ENCODE measurements at regions not wholly inside any gene's neighbourhood (a gene's known extent, or its start where the extent isn't known, plus 50 kb on each side); places are given as distances from the start of the nearest gene placed in this dataset.
A peak's percentile ranks its signal among the peaks of the same experiment; 100 is the strongest.

DNA sequence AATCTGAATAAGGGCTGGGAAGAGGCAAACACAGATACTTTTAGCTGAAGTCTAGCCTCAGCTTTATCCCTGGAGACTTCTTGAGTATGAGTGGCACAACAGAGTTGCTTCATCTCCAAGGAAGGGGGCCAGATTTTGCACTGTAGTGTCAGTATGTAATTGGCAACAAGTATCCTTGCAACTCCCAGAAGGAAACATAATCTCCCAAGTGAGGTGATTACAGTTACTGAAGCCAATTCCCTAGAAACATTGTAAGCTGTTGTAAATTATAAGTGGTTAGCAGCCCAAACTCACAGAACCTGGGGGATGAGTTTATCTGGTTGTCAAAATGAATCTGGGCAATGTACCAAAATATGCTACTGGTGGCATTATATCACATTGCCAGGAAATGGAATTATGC, 2065.7 kb upstream of the PCDH20 start:
- no peaks in the 10 kb centered on the region for H3K9me3 ChIP-seq (ENCODE audit: low read depth)

DNA sequence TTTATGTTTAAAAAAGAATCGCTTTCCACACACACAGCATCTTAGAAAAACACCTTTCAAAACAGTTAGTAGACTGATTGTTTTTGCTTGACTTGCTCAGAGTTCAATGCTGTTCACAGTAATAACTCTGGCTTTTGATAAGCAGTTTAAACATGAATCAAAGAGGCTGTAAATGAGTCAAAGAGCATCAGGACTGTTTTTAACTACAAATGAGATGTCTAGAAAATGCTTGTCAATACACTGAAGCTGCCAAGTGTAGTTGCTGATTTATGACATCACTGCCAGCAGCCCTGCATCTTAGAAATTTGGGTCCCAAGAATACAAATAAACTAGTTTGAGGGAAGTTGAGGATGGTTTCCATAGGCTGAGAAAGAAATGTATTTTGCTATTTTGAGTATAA, 2057.1 kb upstream of the PCDH20 start:
- TF ChIP-seq, protein P1, sequence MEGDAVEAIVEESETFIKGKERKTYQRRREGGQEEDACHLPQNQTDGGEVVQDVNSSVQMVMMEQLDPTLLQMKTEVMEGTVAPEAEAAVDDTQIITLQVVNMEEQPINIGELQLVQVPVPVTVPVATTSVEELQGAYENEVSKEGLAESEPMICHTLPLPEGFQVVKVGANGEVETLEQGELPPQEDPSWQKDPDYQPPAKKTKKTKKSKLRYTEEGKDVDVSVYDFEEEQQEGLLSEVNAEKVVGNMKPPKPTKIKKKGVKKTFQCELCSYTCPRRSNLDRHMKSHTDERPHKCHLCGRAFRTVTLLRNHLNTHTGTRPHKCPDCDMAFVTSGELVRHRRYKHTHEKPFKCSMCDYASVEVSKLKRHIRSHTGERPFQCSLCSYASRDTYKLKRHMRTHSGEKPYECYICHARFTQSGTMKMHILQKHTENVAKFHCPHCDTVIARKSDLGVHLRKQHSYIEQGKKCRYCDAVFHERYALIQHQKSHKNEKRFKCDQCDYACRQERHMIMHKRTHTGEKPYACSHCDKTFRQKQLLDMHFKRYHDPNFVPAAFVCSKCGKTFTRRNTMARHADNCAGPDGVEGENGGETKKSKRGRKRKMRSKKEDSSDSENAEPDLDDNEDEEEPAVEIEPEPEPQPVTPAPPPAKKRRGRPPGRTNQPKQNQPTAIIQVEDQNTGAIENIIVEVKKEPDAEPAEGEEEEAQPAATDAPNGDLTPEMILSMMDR (IDR thresholded peaks at IDR 0.05; ENCODE audit: low read depth, low read length), result no peak
- H3K36me3 ChIP-seq, result no peaks in the 10 kb centered on the region
- H3K4me1 ChIP-seq (ENCODE audit: low read depth), result no peaks in the 10 kb centered on the region
- H3K27ac ChIP-seq, result no peak overlapping the region
- no peaks in the 10 kb centered on the region for H3K9me3 ChIP-seq (ENCODE audit: low read depth)
- no peak overlapping the region for H3K4me3 ChIP-seq
- no peak for DNase-seq (ENCODE audit: low read depth in 1 of 2, low spot score in 1 of 2)
- no peaks in the 10 kb centered on the region for H3K27me3 ChIP-seq

More for the DNA sequence above, 2065.7 kb upstream of the PCDH20 start:
- Histone ChIP-seq H3K4me1 (ENCODE audit: low read depth) (no peaks in the 10 kb centered on the region), H3K36me3 (no peaks in the 10 kb centered on the region), H3K27me3 (no peaks in the 10 kb centered on the region), H3K27ac (no peak overlapping the region), H3K4me3 (no peak overlapping the region)
- peak in 1 of 2 donors; percentile 76 for DNase-seq (ENCODE audit: low read depth in 1 of 2, low spot score in 1 of 2)
- TF ChIP-seq, protein P1 (IDR thresholded peaks at IDR 0.05; ENCODE audit: low read depth, low read length), result no peak

DNA sequence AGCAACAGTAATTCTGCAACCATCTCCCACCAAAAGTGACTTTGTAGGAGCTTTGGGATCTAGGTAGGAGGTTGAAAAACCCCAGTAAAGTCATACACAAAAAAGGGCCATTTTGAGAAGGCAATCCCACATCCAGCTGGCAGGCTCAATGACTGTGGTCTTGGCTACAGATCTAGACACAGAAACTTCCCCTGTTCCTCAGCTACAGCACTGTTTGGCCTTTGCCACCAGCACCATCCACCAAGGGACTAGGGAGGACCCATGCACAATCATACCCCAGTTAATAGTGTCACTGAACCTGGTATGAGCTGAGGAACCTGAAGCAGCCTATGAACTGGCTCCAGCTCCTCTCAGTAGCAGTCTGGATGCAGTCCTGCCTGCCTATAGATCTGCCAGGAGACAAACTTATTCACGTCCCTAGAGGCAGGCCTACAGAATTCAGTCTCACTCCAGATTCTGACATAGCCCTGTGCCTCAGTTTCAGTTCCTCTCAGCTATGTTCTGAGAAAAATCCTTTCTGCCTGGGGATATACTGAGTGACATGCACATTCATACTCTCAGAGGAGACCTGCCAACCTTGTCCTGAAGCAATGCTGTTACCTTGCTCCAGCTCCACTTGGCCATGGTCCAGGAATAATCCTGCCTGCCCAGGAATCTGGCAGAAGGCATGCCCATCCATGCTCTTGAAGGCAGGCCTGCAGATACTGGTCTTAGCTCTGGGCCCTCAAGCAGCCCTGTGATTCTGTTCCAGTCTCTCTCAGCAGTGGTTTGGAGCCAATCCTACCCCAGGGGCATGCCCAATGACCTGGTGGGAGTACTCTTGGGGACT, 2048.3 kb upstream of the PCDH20 start:
- TF ChIP-seq, protein P1 (IDR thresholded peaks at IDR 0.05; ENCODE audit: low read depth, low read length), result no peak
- no peaks in the 10 kb centered on the region for H3K9me3 ChIP-seq (ENCODE audit: low read depth)
- no peak overlapping the region for H3K4me3 ChIP-seq

DNA sequence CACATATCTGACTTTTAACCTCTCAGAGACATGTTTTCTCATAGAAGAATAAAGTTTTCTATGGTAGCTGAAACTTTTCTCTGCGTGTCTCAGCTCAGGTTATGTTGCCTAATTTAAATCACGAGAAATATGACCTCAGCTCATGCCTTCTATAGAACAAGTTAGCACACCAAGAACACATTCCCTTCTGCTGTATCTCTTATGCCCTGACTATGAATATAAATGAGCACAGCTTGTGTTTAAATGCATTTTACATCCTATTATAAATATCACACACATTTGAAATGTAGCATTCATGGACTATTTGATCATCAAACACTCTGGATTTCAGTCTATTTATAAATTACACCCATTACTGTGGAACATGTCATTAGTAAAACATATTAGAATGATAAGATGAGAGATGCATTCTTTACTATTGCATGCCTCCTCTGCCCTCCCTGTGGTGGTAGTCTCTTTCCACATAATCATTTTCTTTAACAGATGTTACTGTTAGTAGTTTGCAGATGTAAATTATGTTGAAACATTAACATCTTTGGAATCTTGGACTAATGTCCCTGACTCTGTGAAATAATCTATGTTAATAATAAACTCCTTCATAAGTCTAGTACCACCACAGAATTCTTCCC, 2044.9 kb upstream of the PCDH20 start:
- H3K27me3 ChIP-seq, result no peaks in the 10 kb centered on the region
- H3K36me3 ChIP-seq, result no peaks in the 10 kb centered on the region
- no peak overlapping the region for H3K27ac ChIP-seq
- H3K4me3 ChIP-seq, result no peak overlapping the region
- no peaks in the 10 kb centered on the region for H3K4me1 ChIP-seq (ENCODE audit: low read depth)
- TF ChIP-seq, protein P1 (IDR thresholded peaks at IDR 0.05; ENCODE audit: low read depth, low read length), result no peak
- no peak for DNase-seq (ENCODE audit: low read depth in 1 of 2, low spot score in 1 of 2)
- H3K9me3 ChIP-seq (ENCODE audit: low read depth), result no peaks in the 10 kb centered on the region

More for the DNA sequence above, 2048.3 kb upstream of the PCDH20 start:
- DNase-seq (ENCODE audit: low read depth in 1 of 2, low spot score in 1 of 2), result no peak
- H3K36me3 ChIP-seq, result no peaks in the 10 kb centered on the region
- H3K4me1 ChIP-seq (ENCODE audit: low read depth), result no peaks in the 10 kb centered on the region
- no peaks in the 10 kb centered on the region for H3K27me3 ChIP-seq
- H3K27ac ChIP-seq, result no peak overlapping the region

DNA sequence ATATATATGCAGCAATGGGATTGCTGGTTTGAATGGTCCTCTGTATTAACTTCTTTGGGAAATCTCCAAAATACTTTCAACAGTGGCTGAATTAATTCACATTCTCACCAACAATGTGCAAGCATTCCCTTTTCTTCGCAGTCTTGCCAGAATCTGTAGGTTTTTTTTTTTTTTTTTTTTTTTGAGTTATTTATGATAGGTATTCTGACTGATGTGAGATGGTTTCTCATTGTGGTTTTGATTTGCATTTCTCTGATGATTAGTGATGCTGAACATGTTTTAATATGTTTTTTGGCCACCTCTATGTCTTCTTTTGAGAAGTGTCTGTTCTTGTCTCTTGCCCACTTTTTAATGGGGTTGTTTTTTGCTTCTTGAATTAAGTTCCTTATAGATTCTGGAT, 2041.5 kb upstream of the PCDH20 start:
- no peak overlapping the region for H3K4me3 ChIP-seq
- no peaks in the 10 kb centered on the region for H3K4me1 ChIP-seq (ENCODE audit: low read depth)
- H3K9me3 ChIP-seq (ENCODE audit: low read depth), result no peaks in the 10 kb centered on the region
- no peak for DNase-seq (ENCODE audit: low read depth in 1 of 2, low spot score in 1 of 2)
- H3K36me3 ChIP-seq, result no peaks in the 10 kb centered on the region
- TF ChIP-seq, protein P1 (IDR thresholded peaks at IDR 0.05; ENCODE audit: low read depth, low read length), result no peak
- no peaks in the 10 kb centered on the region for H3K27me3 ChIP-seq
- H3K27ac ChIP-seq, result no peak overlapping the region
